Glomerular visceral epithelial cell (primary cell): ENCODE measurements at regions not wholly inside any gene's neighbourhood (a gene's known extent, or its start where the extent isn't known, plus 50 kb on each side); places are given as distances from the start of the nearest gene placed in this dataset.

Experiments used
- DNase-seq: peaks from one replicate; pipeline ENCODE4 v3.0.0-alpha.2; 2016; ENCODE audit errors: extremely low spot score

DNA sequence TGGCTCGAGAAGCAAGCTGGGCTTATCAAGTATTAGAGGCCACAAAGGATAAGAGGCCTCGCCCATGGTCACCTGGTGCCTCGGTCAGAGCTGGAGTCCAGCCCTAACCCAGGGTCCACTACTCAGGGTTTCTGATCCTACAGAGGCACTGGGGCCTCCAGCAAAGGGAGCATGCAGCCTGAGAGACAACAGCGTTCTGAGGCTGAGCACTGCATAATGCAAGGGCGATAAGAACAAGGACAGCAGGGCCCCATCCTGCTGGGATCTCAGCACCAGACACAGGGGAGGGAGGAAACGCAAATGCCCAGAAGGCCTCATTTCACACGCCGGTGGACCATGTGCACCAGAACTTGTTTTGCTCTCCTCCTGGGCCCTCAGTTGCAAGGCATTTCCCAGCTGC, 63.0 kb downstream of the C5orf15 start:
- no peak for DNase-seq

DNA sequence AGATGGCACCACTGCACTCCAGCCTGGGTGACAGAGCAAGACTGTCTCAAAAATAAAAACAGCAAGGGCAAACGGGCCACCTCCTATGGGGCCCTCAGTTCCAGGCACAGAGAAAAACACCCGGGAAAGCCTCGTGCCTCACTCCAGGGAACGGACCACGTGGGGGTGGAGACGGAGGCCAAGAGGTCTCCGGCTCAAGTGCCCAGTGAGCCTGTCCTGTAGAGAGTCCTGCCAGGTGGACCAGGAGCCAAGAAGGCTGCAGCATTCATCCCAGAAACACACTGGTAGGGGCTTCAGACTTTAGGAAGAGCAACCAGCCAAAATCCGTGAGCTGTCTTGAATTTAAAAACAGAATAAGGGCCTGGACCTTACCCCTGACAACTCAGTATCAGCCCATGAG, 63.8 kb downstream of the C5orf15 start:
- DNase-seq, result no peak

- DNase-seq, result no peak
These were observed 65.8 kb downstream of the C5orf15 start for GRCh38 chr5:133902511-133903118.

DNA sequence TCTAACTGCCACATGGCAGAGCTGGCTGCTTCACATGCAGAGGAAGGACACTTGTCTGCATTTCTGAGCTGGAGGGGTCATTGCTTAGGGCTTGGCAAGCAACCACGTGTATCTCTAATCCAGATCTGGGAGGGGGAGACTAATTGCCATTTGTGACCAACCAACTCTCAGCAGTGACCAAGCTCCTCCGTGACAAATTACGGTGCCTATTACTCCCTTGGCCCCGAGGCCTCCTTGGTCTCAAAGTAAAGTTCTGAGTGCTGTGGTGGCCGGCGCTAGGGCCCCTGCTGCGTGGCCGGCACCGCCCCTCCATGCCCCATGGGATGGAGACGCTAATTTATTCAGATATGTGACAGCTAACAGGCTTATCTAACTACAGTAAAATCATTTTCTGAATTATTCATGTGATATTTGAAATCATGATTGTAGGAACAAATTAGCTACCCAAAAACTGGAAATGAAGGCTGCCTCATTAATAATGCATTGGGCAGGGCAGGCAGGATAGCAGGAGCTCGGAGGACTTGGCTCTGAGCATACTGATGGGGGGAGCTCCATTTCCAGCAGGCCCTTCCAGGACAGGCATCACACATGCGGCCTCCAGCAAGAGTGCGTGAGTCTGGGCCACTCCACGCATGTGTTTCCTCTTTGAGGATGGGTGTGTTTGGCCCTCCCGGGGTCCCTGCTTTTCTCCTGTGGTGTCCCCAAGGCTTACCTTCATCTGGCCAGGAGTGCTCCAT, 67.7 kb downstream of the C5orf15 start:
- DNase-seq, result no peak

GRCh38 chr5:133899506-133899905, 68.9 kb downstream of the C5orf15 start:
- DNase-seq, result no peak

GRCh38 chr5:133898440-133898839, 70.0 kb downstream of the C5orf15 start:
- no peak for DNase-seq

- no peak for DNase-seq
These were observed 71.0 kb downstream of the C5orf15 start for GRCh38 chr5:133897431-133897830.

GRCh38 chr5:133896873-133897272, 71.6 kb downstream of the C5orf15 start:
- DNase-seq, result no peak

DNA sequence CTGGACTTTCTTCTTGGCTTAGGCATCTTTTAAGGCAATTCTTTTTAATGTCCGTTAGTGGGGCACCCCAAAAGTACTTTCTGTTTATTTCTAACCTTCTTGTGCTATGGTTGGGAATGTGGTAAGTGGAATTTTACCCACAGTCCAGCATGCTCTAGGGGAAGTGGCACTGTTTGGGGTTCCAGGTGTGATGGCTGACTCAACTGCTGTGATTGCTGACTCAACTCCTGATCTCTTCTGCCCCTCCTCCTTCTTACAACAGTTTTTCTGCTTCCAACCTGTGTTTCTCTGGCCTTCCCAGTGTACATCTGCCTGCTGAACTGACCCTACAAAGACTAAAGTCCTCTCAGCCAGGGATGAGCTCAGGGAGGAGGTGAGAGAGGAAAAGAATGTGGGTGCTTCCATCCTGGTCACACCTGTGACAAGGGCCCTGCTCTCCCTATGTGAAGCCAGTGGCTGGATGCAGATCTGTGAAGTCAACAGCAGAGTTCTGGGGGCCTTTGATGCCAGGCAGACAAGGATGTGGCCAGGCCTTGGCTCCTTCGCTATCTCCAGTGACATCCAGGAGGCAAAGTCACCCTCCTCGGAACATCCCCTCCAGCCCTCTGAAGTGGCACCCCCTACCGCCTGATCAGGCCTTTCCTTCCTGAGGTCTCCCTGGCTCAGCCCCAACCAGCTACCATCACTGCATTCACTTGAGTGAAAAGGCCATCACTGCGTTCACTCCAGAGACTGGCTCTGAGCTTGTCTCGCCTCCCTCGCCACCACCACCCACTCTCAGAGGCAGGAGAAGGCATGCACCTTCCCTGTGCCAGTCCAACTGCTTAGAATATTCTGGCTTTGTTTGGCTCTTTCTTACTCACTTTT, 72.2 kb downstream of the C5orf15 start:
- DNase-seq, result no peak

DNA sequence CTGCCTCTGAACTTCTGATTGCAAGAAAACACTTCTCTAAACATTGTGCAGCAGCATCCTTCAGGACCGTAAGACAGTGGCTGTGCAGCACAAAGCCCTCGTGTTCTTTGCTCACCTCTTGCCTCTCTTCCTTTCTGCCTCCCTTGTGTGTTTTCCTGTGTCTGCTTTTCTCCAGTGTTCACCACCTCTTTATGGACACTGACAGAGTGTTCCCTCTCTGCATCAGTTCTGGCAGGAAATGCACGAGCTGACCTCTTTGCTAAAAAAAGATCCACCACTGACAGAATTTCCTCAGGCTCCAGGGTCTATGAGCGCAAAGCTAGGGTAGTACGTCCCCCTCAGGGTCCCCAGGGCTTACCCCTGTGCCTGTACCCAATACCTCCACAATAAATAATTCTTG, 74.3 kb downstream of the C5orf15 start:
- no peak for DNase-seq

- DNase-seq, result no peak
These were observed 75.7 kb downstream of the C5orf15 start for GRCh38 chr5:133892774-133893173.

GRCh38 chr5:133892306-133892705, 76.1 kb downstream of the C5orf15 start:
- DNase-seq, result no peak

- DNase-seq, result no peak
These were observed 77.0 kb downstream of the C5orf15 start for GRCh38 chr5:133891390-133891789.

GRCh38 chr5:133890776-133891280, 77.6 kb downstream of the C5orf15 start:
- DNase-seq, result no peak

DNA sequence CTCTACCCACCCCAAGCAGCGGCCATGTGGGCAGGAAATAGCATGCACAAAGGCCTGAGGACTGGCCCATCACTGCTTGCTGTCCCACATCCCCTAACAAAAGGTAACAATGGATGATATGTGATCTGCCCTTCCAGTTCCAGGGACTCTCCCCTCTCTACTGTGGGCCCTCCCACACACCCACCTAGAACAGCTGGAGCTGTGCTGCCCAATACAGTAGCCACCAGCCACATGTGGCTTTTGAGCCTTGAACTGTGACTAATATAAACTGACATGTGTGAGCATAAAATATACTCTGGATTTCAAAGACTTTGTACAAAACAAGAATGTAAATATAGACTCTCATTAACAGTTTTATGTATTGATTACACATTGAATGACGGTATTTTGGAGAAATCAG, 78.1 kb downstream of the C5orf15 start:
- no peak for DNase-seq

GRCh38 chr5:133889271-133889905, 79.0 kb downstream of the C5orf15 start:
- no peak for DNase-seq

GRCh38 chr5:133888625-133888991, 79.8 kb downstream of the C5orf15 start:
- no peak for DNase-seq

DNA sequence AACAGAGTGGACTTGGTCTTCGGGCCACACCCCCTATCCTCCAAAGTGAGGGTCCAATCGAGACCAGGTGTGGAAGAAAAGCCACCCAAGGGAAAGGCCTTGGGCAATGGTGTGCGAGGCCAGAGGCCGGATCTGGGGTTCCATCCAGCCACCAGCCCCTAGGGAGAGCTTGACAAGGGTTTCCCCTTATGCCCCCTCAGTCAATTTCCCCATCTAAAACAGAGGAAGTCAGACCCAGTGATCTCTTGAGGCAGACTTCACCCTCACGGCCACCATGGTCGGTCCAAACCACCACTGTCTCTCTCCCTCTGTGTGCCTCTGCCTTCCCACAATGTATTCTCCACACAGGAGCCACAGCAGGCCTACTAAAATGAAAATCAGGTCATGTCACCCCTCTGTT, 82.9 kb downstream of the C5orf15 start:
- no peak for DNase-seq

DNA sequence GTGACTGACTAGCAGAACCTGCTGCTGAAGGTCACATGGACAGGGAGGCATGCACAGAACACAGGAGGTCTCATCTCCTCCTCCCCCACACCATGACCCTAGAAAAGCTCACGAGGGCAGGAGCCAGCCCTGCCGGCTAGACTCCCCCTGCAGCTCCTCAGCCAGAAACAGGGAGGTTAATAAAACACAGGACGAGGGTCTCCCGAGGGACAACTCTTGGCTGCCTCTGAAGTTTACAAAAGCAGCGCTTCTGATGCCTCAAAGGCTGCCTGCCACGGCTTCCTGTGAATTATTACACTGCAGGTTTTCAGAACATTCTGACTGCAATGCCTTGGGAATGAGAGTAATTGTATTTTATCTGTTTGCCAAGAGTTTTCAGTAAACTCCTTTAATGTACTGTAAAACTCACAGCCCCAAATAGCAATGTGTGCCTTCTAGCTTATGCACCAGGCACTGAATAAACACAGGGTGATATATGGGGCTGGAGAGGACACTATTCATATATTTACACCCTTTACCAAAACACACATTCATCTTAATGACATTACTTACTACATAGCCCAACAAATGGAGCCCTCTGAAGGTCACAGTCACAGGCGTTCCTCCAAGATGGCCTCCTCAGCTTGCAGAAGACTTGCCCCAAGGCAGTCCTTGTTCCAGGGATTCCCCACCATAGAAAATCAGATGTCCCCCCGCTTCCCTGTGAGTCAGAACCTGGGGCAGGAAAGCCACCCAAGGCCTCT, 83.7 kb downstream of the C5orf15 start:
- no peak for DNase-seq

- no peak for DNase-seq
These were observed 84.5 kb downstream of the C5orf15 start for GRCh38 chr5:133883916-133884315.

DNA sequence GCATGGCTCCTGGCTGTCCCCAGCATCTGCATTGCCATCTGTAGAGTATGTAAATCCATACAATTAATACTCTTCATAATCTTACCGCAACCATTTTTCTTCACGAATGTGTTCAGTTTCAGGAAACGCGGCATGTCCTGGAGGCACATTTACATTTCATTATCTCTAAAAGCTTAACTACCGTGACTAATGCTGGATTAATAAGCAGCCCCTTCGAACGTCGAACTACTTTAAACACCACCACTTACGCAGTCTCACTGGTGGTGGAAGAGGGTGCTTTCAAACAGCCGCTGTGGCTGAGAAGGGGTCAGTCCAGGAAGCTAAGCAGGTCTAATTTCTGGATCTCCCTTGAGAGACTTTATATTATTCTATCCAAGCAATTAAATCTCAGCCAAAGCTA, 85.6 kb downstream of the C5orf15 start:
- no peak for DNase-seq

DNA sequence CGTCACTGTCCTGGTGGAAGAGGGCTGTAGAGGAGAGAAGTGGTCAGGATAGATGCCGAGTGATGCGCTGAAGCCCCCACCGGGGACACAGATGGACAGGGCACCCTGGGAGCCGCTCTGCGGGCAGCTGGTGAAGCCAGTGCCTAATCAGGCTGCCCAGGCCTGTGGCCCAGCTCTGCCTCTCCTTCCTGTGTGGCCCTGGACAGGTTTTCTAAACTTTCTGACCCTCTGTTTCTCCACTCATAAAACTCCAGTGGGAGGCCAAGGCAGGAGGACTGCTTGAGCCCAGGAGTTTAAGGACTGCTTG, 86.1 kb downstream of the C5orf15 start:
- no peak for DNase-seq
